CD4-positive, CD25-positive, alpha-beta regulatory T cell (primary cell): ENCODE measurements at regions not wholly inside any gene's neighbourhood (a gene's known extent, or its start where the extent isn't known, plus 50 kb on each side); places are given as distances from the start of the nearest gene placed in this dataset.

Experiments
- ATAC-seq, 2 donors: fragments of 150-1000 bp; cut with Tn5 transposase; one replicate each; pipeline ENCODE4 v1.10.0; 2021; ENCODE audit warnings: low read depth in 2 of 2, moderate number of reproducible peaks in 2 of 2, moderate library complexity in 1 of 2
- DNase-seq, 3 donors: peaks; one replicate each; pipeline versions ENCODE4 v3.0.0 to v3.0.0-alpha.2; 2012 to 2022; ENCODE audit warnings: mixed read lengths in 1 of 3
- H3K27ac ChIP-seq: one replicate; pipeline ENCODE4 v1.7.0; 2013; ENCODE audit warnings: mild to moderate bottlenecking, low read length; ENCODE audit not compliant: insufficient read depth, poor library complexity, severe bottlenecking
- H3K27me3 ChIP-seq: one replicate; pipeline ENCODE4 v1.7.0; 2013; ENCODE audit warnings: low read length; ENCODE audit not compliant: control insufficient read depth, insufficient read depth
- H3K36me3 ChIP-seq: one replicate; pipeline ENCODE4 v1.7.0; 2013; ENCODE audit warnings: mild to moderate bottlenecking, low read length, moderate library complexity; ENCODE audit not compliant: control insufficient read depth, insufficient read depth
- H3K4me1 ChIP-seq: 2 replicates; pipeline ENCODE4 v1.7.0; 2013; ENCODE audit warnings: mild to moderate bottlenecking, low read length; ENCODE audit not compliant: insufficient read depth, control insufficient read depth, poor library complexity, severe bottlenecking
- H3K4me3 ChIP-seq: one replicate; pipeline ENCODE4 v1.7.0; 2013; ENCODE audit warnings: low read depth, mild to moderate bottlenecking, low read length, moderate library complexity
- H3K9me3 ChIP-seq, 2 experiments: 1 replicate in 1 of 2; 2 replicates in 1 of 2; pipeline ENCODE4 v1.7.0; 2013; ENCODE audit warnings: low read length in 2 of 2, mild to moderate bottlenecking in 1 of 2, moderate library complexity in 1 of 2; ENCODE audit not compliant: control insufficient read depth in 2 of 2
- H3K27ac Mint-ChIP-seq, 3 donors: one replicate each; pipeline ENCODE4 v1.8.0; 2020 to 2022; ENCODE audit warnings: mild to moderate bottlenecking in 3 of 3, mixed read lengths in 3 of 3, moderate library complexity in 2 of 3
- H3K27me3 Mint-ChIP-seq: one replicate; pipeline ENCODE4 v1.8.0; 2022; ENCODE audit warnings: mild to moderate bottlenecking, mixed read lengths
- H3K36me3 Mint-ChIP-seq: one replicate; pipeline ENCODE4 v1.8.0; 2020; ENCODE audit warnings: mixed read lengths
- H3K4me1 Mint-ChIP-seq, 4 donors: one replicate each; pipeline ENCODE4 v1.8.0; 2020 to 2022; ENCODE audit warnings: mixed read lengths in 4 of 4, mild to moderate bottlenecking in 1 of 4
- H3K4me3 Mint-ChIP-seq, 4 donors: one replicate each; pipeline ENCODE4 v1.8.0; 2020 to 2022; ENCODE audit warnings: mild to moderate bottlenecking in 4 of 4, mixed read lengths in 4 of 4, moderate library complexity in 3 of 4
- H3K9me3 Mint-ChIP-seq, 7 donors: one replicate each; pipeline ENCODE4 v1.8.0; 2020 to 2022; ENCODE audit warnings: mixed read lengths in 7 of 7, mild to moderate bottlenecking in 3 of 7, moderate library complexity in 2 of 7

- Histone ChIP-seq H3K36me3 (no peaks in the 10 kb centered on the region), H3K9me3 (peaks cover 0 to 9% of the 10 kb centered on the region in 2 experiments), H3K27me3 (no peaks in the 10 kb centered on the region), H3K4me1 (no peaks in the 10 kb centered on the region), H3K27ac (no peak overlapping the region), H3K4me3 (no peak overlapping the region)
- H3K27me3 Mint-ChIP-seq: no peaks in the 10 kb centered on the region
- ATAC-seq: no peak
- H3K4me1 Mint-ChIP-seq: no peaks in the 10 kb centered on the region
- peaks cover 0 to 12% (median 2%) of the 10 kb centered on the region in 7 donors for H3K9me3 Mint-ChIP-seq
- no peak for DNase-seq
- H3K4me3 Mint-ChIP-seq: no peak overlapping the region
- no peaks in the 10 kb centered on the region for H3K36me3 Mint-ChIP-seq
- H3K27ac Mint-ChIP-seq: no peak overlapping the region
These were observed 438.8 kb upstream of the OLFM3 start for GRCh38 chr1:102435483-102435882.

- Mint-ChIP-seq H3K4me1 (no peaks in the 10 kb centered on the region), H3K27ac (no peak overlapping the region), H3K4me3 (no peak overlapping the region), H3K27me3 (no peaks in the 10 kb centered on the region), H3K9me3 (peaks cover 0 to 9% (median 2%) of the 10 kb centered on the region in 7 donors), H3K36me3 (no peaks in the 10 kb centered on the region)
- DNase-seq: peak in 1 of 3 donors; percentile 15
- no peak for ATAC-seq
- H3K27me3 ChIP-seq: no peaks in the 10 kb centered on the region
- no peak overlapping the region for H3K4me3 ChIP-seq
- H3K4me1 ChIP-seq: no peaks in the 10 kb centered on the region
- no peaks in the 10 kb centered on the region for H3K36me3 ChIP-seq
- peaks cover 0 to 4% of the 10 kb centered on the region in 2 experiments for H3K9me3 ChIP-seq
- H3K27ac ChIP-seq: no peak overlapping the region
These were observed 437.7 kb upstream of the OLFM3 start for GRCh38 chr1:102434421-102434820.

DNA sequence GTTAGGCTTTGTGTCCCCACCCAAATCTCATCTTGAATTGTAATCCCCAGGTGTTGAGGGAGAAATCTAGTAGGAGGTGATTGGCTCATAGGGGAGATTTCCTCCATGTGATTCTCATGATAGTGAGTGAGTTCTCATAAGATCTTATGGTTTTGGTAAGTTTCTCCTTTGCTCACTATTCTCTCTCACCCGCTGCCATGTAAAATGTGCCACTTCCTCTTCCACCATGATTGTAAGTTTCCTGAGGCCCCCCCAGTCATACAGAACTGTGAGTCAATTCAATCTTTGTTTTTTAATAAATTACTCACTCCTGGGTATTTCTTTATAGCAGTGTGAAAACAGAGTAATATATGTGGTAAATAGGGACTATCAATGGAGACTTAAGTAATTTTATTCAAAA, 434.5 kb upstream of the OLFM3 start:
- no peaks in the 10 kb centered on the region for H3K27me3 Mint-ChIP-seq
- H3K27ac Mint-ChIP-seq: no peak overlapping the region
- peaks cover 0 to 5% (median 0%) of the 10 kb centered on the region in 7 donors for H3K9me3 Mint-ChIP-seq
- Histone ChIP-seq H3K36me3 (no peaks in the 10 kb centered on the region), H3K4me3 (no peak overlapping the region), H3K27ac (no peak overlapping the region), H3K27me3 (no peaks in the 10 kb centered on the region), H3K9me3 (peaks cover 0 to 4% of the 10 kb centered on the region in 2 experiments), H3K4me1 (no peaks in the 10 kb centered on the region)
- H3K4me3 Mint-ChIP-seq: no peak overlapping the region
- ATAC-seq (no peak), DNase-seq (no peak)
- no peaks in the 10 kb centered on the region for H3K36me3 Mint-ChIP-seq
- H3K4me1 Mint-ChIP-seq: no peaks in the 10 kb centered on the region

DNA sequence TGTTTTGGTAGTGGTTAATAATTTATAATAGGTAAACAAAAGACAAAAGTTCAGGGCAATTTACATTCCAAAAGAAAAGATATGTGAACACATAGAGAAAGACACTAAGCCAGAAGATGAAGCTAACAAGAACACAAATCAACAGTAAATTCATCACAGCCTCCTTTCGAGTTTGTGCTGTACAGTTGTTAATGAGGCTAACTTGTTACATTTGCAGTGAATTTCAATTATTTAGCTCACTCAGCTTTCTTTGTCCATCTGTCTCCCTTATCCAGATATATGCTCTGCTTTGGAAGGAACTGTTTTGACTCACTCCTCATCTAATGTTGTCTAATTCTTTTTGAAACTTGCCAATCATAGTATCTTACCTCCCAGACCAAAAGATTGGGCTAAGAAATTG, 423.3 kb upstream of the OLFM3 start:
- no peaks in the 10 kb centered on the region for H3K36me3 Mint-ChIP-seq
- ATAC-seq (no peak), DNase-seq (no peak)
- no peaks in the 10 kb centered on the region for H3K27me3 Mint-ChIP-seq
- Histone ChIP-seq H3K9me3 (no peaks in the 10 kb centered on the region), H3K27ac (no peak overlapping the region), H3K4me3 (no peak overlapping the region), H3K27me3 (no peaks in the 10 kb centered on the region), H3K4me1 (no peaks in the 10 kb centered on the region), H3K36me3 (no peaks in the 10 kb centered on the region)
- H3K9me3 Mint-ChIP-seq: peaks cover 0 to 4% (median 1%) of the 10 kb centered on the region in 7 donors
- no peak overlapping the region for H3K4me3 Mint-ChIP-seq
- H3K27ac Mint-ChIP-seq: no peak overlapping the region
- H3K4me1 Mint-ChIP-seq: no peaks in the 10 kb centered on the region
